ENCODE measurements at regions not wholly inside any gene's neighbourhood (a gene's known extent, or its start where the extent isn't known, plus 50 kb on each side); places are given as distances from the start of the nearest gene placed in this dataset.

DNA sequence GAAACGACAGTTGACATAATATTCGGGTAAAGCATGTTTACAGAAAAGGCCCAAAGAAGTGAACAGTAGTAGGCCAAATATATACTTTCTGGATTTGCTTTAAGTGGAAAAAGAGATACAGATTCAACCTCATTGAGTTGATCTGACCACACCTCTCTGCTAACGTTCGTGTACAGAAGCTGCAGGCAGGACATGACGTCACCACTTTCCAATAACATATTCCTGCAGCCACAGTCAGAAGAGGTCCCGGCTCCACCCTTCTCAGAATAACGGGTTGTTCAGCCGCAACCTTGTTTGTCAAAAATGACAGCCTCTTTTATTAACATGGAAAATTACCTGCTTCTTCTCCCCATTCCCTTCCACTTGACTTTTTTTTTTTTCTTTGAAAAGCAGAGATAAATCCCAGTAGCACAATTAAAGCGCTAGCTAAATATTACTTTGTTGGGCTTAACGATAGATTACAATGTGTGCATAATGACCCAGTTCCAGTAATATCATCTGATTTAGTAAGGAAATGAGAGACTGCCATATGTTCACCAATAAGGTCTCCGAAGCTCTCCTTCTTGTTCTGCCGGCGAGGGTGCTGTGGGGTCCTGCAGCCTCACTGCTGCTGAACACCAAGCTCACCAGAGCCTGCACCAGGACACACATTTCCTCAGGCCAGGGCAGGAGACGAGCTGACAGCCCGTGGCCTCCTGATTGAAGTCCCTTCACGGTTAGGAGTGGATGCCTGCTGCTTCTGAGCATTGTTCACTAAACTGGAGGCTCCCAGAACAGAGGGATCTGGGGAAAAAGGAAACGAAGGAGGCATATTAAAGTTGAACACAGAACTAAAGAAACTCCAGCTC is 451.0 kb upstream of the SALL3 start:
- no peak for DNase-seq (ENCODE audit: low spot score)

DNA sequence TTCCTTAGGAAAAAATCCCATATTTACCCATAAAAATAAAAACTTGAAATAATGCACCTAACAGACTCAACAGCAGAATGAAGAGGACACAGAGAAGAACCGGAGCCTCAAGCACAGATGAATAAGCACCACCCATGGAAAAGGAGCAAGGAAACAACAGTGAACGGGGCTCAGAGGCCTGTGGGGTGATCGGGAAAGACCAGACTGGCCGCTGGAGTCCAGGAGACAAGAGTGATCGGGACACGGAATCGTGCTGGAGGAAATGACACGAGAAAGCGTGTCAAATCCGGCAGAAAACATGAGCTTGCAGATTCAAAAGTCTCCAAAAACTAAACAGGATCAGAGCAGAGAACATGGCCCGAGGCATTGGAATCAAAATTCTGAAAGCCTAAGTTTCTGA is 448.0 kb upstream of the SALL3 start:
- DNase-seq (ENCODE audit: low spot score) = no peak

DNA sequence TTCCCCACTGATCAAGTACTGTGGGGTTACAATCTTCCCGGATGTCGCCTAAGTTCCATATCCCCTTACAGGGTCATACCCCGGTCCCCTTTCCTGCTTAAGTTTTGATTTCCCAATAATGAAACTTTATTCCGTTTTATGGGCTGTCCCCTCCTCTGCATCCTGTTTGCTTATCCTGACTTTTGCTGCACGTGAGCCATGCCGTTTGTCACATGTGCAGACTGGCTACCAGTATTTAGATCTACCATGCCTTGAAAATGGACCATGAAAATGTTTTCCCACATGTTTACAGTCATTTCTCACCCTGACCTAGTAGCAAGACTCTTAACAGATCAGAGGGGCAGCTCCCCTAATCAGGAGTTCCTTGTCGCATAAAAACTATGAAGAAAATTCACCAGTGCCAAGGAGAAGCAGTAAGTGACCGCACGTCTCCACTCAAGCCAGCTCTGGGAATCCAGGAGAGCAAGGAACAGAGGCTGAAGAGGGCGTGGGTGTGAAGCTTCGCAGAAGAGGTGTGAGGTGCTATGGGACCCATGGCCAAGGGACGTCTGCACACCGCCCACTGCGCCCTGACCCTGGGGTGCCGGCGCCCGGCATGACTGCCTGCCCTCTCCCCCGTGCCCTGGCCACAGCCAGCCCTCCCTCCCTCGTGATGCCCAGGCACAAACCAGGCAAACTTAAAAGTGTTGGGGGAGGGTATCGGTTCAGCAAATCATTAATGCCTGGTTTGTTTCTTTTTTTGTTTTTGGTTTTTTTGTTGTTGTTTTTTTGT is 440.8 kb upstream of the SALL3 start:
- DNase-seq (ENCODE audit: low spot score) = no peak

DNA sequence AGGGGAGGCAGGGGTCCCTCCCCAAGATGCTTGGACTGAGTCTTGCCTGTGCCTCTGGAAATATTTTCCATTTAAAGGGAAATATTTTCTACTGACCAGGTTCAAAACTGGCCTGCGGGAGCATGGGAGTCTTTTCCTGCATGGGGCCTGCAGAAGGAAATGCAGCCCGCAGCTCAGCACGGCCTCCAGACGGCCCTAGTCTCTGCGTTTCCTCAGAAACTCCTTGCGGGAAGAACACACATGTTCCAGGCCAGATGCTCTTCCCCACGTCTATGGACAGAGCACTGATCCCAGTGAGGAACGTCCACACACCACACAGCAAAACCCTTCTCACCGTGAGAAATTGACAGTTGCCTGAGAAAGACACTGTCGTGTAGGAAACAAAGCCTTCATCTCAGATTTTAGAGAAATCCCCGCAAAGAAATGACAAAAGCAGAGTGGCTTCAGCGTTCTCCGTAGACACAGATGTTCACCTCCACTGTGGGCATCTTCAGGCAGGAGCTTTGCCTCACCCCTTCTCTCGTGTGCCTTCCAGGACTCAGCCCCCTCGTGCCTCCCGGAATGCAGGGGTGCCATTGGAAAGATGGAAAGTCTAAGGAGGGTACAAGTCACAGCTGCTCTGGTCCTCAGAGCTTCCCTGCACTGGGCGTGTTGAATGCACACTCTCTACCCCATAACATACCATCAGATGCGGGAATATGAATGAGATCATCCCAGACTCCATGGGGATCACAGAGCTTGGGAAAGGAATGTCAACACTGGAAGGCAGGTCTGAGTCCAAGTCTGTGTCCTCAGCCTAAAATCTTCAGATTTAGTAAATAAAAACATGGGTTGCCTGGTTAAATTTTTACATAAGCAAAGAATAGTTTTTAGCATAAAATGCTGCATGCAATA is 438.7 kb upstream of the SALL3 start:
- no peak for DNase-seq (ENCODE audit: low spot score)

DNA sequence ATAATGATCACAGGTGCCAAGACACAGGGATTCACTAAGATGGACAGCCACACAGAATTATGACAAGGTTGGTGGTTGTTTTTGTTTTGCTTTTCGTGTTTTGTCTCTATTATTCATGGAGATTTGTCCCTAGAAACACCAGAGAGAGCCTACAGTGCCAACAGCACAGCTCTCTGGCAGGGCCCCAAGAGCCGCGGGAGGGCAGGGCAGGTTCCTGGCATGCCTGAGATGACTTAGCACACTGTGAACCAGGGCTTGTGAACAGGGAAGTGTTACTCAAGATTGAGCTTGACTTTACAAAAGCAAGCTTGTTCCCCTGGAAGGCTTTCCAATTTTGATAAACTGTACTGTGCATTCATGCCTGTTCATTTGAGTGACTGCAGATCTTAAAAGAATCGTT is 437.4 kb upstream of the SALL3 start:
- no peak for DNase-seq (ENCODE audit: low spot score)

DNA sequence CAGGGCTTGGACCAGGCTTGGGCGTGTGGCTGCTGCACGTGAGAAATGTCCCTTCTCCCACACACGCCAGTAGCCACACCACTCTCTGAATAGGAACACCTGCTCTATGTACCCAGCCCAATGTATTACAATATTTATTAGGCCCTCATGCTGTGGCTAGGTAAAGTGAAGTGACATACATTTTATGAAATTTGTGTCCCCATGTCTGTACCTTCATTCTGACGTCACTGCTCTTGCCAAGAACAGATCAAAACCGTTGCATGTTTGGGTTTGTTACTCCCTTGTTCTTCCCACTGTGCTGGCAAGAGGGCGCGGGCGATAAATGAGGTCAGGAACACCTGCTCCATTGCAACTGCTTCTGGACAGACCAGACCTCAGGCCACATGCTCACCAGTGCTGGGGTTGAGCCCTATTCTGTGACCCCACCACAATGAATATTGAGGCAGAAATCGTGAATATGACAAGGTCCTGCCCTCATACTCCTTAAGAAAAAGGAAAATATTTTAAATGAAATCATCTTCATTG is 436.4 kb upstream of the SALL3 start:
- DNase-seq (ENCODE audit: low spot score) = no peak

DNA sequence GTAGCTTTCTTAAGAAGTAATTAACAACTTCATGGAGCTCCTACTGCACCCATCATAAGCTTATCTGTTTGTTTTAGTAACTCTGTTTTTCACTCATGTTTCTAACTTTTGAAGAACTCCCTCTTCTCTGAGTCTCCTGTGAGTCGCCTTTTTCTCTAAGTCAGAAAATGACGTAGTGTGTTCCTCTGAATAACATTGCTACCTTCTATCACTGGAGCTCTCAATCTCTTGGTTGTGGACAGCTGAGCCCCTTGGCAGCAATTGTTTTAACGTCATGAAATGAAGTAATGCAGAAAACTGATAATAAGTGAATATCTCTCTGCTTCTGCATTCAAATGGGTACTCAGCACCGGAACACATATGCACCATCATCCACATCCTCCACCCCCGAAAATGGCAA is 433.3 kb upstream of the SALL3 start:
- DNase-seq (ENCODE audit: low spot score) = no peak

DNA sequence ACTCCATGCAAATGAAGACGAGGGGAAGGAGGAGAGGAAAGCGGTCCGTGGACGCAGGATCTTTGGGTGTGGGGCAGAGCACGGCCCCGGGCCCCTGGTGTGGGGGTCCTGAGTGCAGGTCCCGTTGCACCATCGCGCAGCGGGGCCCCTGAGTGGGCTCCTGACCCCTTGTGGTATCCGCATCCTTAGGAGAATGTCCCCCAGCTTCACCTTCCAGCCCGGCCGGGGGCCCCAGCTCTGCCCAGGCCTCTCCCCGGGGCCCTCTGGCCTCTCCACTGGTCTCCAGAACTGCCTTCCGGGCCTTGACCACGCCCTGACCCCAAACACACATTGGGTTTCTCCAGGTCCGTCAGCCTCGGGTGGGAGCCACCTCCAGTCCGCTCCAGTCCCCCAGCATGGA is 431.8 kb upstream of the SALL3 start:
- DNase-seq (ENCODE audit: low spot score) = no peak

DNA sequence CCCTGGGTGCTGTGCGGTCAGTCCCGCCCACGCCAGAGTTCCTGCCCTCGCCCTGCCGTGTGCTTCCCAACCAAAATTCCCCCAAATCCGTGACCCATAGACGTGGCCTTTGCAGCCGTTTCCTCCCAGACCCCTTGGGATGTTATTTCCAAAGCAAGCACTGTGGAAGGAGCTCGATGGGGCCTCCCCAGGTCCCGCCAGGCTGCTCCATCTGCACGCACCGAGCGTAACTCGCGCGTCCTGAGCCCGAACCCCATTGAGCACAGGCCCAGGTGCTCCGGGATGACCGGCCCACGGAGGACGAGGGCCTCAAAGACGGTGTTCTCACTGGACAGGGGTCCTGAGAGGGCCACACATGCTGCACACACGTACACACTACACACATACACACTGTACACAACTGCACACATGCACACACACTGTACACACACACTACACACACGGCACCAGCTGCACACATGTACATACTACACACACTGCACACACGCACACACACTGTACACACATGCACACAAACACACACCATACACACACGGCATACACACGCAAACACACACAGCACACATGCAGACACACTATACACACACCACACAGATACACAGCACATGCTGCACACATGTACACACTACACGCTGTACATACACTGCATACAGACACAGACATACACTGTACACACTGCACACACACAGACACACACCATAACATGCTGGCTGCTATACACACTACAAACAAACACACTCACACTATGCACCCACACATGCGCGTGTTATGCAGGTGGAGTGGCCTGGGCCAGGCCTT is 431.2 kb upstream of the SALL3 start:
- DNase-seq (ENCODE audit: low spot score) = no peak

DNA sequence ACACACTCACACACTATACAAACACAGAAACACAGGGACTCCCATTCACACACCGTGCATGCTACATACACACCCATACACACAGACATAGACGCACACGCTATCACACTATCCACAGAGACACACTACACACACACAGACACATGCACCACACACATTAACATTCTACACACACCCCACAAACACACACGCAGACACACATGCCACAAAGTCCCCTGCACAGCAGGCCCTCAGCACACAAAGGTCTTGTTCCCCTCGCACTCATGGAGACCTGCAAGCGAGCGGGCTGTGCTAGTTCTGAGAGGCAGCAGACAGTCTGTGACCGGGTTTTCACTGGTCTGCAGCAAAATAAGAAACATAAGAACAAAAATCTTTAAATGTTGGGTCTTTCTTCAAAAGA is 429.6 kb upstream of the SALL3 start:
- no peak for DNase-seq (ENCODE audit: low spot score)

DNA sequence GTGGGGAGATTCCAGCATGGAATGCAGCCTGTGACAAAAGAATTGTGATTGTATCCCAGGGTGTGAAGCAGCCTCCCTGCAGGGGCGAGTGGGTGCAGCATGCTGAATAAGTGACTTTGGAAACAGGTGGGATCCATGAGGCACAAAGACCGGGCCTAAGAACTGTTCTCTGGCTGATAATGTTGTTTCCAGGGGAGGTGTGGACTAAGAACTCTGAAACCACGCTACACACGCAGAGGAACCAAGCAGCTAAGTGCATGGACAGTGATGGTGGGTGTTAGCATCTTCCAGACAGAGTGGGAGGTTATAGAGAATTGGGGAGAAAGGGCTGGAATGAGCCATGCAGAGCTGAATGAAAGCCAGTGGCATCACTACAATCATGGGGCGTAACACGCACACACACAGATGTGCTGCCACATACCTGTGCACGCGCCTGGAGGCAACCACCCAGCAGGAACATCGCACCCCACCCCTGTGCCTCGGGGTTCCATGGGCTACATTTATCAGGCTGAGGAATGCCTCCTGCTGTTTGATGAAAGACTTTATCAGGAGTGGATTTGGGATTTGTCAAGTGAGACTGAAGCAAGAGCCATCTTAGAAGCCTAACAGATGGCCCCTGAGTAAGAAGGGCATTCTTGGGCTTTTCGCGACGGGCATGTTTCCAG is 424.5 kb upstream of the SALL3 start:
- DNase-seq (ENCODE audit: low spot score) = no peak

DNA sequence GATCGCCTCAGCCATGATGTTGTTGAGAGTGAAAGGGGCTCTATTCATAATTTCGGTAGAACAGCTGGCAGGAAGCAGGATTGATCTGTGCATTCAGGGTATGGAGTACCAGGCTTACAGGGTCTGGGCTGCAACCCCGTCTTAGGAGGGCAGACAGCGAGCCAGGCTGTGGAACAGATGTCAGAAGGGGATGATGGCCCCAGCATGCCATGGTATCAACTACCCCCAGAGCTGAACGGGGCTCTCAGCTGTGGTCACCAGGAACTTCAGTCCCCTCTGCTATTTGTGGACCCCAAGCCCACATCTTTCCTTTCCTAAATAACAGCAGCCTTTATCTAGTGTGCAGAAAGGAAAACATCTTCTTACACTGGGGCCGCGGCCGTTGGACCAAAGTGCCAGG is 422.2 kb upstream of the SALL3 start:
- DNase-seq (ENCODE audit: low spot score) = no peak

DNA sequence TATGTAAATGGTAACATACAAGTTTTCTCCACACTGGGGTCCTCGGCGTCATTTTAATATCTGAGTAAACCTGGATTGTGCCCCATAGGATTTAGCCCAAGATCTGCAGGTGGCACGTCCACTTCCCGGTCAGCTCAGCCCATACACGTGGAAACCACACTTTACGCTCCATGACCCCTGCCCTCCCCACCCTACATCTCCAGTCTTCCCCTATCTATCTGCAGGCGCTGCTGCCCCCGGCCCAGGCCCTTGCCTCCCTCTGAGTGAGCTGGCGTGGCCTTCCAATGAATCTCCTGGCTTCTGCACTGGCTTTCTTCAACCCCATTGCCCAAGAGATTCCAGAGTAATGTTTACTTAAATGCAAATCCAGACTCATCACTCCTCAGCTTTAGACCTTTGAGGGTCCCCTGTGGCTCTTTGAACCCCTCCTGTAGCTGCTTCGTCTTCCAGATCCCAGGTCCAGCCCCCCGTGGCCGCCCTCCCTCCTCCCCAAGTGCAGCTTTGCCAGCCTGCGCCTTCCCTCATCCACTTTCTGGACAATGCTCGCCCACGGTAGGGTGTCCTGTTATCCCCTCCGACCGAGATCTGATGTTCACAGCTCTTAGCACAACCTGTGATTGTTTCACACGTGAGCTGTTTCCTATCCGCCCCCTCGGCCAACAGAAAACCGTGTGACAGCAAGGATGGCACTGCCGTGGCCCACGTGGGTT is 421.4 kb upstream of the SALL3 start:
- DNase-seq (ENCODE audit: low spot score) = no peak

DNA sequence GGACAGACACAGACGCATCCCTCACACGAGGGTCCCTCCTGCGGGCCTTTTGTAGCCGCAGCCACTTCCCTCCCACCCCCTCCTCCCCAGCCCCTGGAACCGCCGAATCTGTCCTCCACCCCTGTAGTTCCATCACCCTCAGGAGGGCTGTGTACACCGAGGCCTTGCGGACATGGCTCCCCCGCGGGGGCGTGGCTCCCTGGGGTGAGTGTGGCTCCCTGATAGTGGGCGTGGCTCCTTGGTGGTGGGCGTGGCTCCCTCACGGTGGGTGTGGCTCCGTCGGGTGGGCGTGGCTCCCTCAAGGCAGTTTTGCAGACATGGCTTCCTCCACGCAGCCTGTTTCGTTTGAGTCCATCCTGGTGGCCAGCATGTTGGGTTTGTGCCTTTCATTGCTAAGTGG is 420.7 kb upstream of the SALL3 start:
- DNase-seq (ENCODE audit: low spot score) = no peak

DNA sequence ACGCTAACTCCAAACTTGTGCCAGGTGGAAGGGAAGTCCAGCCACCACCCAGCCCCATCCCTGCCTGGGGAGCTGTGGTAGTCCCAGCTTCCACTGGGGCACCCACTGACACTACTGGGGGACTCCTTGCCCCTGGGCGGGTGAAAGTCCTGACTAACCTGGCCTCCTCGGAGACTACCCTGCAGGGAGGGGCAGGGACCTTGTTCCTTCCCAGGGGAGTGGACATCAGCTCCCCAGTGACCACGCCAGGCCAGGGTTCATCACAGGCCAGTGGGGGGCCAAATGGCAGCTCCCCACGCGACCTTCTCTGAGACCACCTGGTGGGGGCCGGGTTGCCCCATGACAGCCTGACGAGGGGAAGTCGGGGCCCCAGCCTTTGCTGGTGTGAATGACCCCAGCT is 420.0 kb upstream of the SALL3 start:
- DNase-seq (ENCODE audit: low spot score) = no peak

DNA sequence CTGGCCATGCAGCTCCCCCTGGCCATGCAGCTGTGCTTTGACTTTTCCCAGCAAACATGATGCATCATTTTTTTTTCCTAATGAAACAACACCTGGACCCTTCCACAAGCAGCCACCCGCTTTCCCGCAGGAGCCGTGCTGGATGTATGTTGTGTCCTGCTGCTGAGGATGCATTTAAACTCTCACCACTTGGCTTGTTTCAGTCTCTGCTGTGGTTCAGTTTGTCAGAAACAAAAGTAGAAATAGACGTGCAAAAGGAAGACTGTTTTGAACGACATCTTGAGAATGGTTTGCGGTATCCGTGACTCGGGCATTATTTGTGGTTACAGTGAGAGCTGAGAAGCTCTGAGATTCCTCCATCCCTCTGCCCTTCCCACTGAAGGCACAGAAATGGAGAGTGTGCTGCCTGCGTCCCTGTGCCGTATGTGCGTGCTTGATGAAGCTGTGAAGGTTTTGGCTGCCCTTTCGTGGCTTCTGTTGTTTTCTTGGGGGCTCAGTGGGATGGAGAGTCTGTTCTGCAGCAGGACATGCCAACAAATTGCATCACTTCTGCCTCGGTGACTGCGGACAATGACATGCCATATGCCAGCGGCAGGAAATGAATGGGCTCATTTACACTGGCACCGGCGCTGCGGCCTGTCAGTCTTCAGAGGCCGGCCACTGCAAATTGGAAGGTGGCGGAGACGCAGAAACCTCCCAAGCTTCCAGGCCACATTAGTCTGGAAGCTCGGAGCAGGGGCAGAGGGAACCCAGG is 417.7 kb upstream of the SALL3 start:
- DNase-seq (ENCODE audit: low spot score) = no peak

DNA sequence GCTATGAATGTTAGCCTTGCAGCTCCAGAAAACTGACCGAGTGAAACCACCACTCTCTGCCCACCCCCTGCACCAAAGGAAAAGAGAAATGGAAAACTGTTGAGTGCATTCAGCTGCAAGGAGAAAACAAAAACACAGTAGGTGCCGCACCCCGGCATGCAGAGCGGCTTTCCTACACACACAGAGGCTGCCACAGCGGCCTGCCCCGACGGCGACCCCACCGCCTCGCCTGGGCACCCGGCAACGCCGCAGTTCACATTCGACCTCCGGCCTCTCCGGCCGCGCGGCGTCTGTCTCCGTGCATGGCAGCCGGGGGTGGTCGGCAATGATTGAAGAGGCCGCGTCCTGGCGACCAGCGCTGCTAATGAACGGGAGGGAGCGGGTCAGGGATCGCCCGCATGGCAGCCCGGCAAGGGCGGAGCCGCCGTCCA is 417.1 kb upstream of the SALL3 start:
- no peak for DNase-seq (ENCODE audit: low spot score)

DNA sequence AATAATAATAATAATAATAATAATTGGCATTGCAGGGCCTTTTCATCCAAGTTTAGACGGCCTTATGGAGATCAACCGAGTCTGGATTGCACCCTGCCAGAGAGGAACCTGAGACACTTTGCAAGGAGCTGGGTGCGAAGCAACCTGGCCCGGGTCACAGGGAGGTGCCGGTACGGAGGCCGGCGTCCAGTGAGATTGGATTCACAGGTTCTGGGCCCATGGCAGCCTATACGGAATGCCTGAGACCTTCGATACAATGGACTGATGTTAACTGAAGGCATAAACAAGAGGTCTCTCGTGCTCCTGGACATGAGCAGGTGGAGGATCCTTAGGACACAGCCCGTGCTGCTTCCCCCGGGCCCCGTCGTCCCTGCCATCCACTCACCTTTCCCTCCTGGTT is 416.5 kb upstream of the SALL3 start:
- no peak for DNase-seq (ENCODE audit: low spot score)

DNA sequence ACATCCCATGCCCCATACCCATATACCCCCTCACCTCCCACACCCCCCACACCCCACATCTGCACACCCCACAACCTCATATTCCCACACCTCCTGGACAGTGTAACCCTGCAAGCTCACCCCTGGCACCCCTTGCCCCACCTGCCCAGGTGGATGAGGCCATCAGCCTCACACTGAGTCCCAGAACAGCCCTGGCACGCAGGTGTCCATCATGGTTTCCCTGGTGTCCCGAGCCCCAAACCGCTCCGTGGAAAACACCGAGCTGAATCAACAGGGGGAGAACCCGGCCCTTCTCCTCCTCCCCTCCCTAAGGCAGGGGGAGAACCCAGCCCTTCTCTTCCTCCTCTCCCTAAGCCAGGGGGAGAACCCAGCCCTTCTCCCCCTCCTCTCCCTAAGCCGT is 415.6 kb upstream of the SALL3 start:
- no peak for DNase-seq (ENCODE audit: low spot score)

DNA sequence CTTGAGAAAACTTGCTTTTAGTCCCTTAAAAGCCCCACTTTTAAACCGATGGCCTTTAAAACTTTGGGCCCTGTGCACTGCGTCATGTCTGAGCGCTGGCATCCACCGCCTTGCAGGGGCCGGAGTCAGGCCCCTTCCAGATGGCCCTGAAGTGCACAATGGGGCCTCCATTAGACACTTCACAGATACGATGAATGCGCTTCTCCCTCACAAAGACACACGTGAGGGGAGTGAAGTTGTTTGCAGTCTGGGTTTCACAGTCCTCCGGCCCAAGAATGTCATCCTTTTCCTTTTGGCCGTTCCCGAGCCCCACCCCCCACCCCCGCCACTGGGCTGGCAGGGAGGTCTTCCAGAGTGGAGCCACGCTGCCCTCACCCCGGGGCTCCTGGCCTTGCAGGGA is 415.1 kb upstream of the SALL3 start:
- DNase-seq (ENCODE audit: low spot score) = no peak
